Psoas muscle (tissue), 7 donors: ENCODE measurements at regions not wholly inside any gene's neighbourhood (a gene's known extent, or its start where the extent isn't known, plus 50 kb on each side); places are given as distances from the start of the nearest gene placed in this dataset.

ENCODE experiments used
- ATAC-seq, 4 donors: fragments of 200-7000 bp; cut with Tn5 transposase; one replicate each; pipeline ENCODE4 v1.9.1; 2020; ENCODE audit warnings: moderate library complexity in 3 of 4, mild to moderate bottlenecking in 2 of 4
- DNase-seq, 2 donors: peaks; one replicate each; pipeline ENCODE4 v3.0.0-alpha.2; 2020
- H3K27ac ChIP-seq: fragments of 200-600 bp; one replicate; pipeline ENCODE4 v1.8.0; 2022
- H3K27me3 ChIP-seq, 3 donors: fragments of 200-600 bp in 1 of 3; one replicate each; pipeline versions ENCODE4 v1.6.1 to v1.8.0; 2013 to 2022; ENCODE audit warnings: low read length in 2 of 3, mild to moderate bottlenecking in 2 of 3, moderate library complexity in 1 of 3; ENCODE audit not compliant: insufficient read depth in 3 of 3
- H3K36me3 ChIP-seq, 2 donors: fragments of 200-600 bp in 1 of 2; one replicate each; pipeline versions ENCODE4 v1.6.1 to v1.8.0; 2013 to 2022; ENCODE audit warnings: low read depth in 1 of 2, mild to moderate bottlenecking in 1 of 2, moderate library complexity in 1 of 2; ENCODE audit not compliant: insufficient read depth in 1 of 2
- H3K4me1 ChIP-seq: fragments of 200-600 bp; one replicate; pipeline ENCODE4 v1.8.0; 2022
- H3K4me3 ChIP-seq: fragments of 200-600 bp; one replicate; pipeline ENCODE4 v1.8.0; 2022; ENCODE audit warnings: mild to moderate bottlenecking
- H3K9me3 ChIP-seq: fragments of 200-600 bp; one replicate; pipeline ENCODE4 v1.8.0; 2022
- CTCF ChIP-seq: fragments of 200-600 bp; IDR thresholded peaks from one replicate; pipeline ENCODE4 v1.8.0; 2022; ENCODE audit warnings: antibody characterized with exemption
- WGBS, 3 donors: extraction: QIAGEN DNeasy Blood & Tissue Kit; methylation state at CpG; one replicate each; pipeline versions ENCODE4 v1.1.6 to v1.1.7; 2013; 5-methylcytosine and 5-hydroxymethylcytosine counted together
- intact Hi-C, 2 donors: fragments of 100-400 bp; cut with DNase I; formaldehyde crosslinking; loops; one replicate each; pipeline versions ENCODE4 v1.11.0 to v1.14.2; 2022
- donor health status: healthy with polysubstance abuse.
- donor health status: DM: no; HTN: no; CAD: no; lungs with moderate emphysema.
- donor health status: Bipolar disorder and iron deficiency.
- donor health status: healthy.
- donor health status: DM: yes; HTN: yes; CAD: no.
- donor health status: DM: no; HTN: no; CAD: no.
- donor health status: DM: yes; HTN: yes; CAD: no.

- no peak for ATAC-seq
- peaks cover 0 to 5% (median 5%) of the 10 kb centered on the region in 3 donors for H3K27me3 ChIP-seq
- WGBS, 3 donors, result 39 to 71% (median 64%) methylated on average over 2 of the region's 2 CpGs
- no peak for DNase-seq
- no peaks in the 10 kb centered on the region for H3K4me1 ChIP-seq
- intact Hi-C loops, result no loop called here
- no peak for TF ChIP-seq CTCF
- H3K27ac ChIP-seq, result no peak overlapping the region
- H3K4me3 ChIP-seq, result no peak overlapping the region
- H3K9me3 ChIP-seq, result no peaks in the 10 kb centered on the region
- H3K36me3 ChIP-seq, result no peaks in the 10 kb centered on the region
Measured at GRCh38 chr4:86544310-86544966, 49.7 kb upstream of the PTPN13 start.
